WERI-Rb-1 (cell line): ENCODE measurements at regions not wholly inside any gene's neighbourhood (a gene's known extent, or its start where the extent isn't known, plus 50 kb on each side); places are given as distances from the start of the nearest gene placed in this dataset.

Experiments
- DNase-seq: peaks from one replicate; pipeline ENCODE4 v3.0.0-alpha.2; 2020
- H3K27ac ChIP-seq: fragments of 250-450 bp; sonication (Bioruptor Pico); 2 replicates; pipeline ENCODE4 v1.5.1; 2020; ENCODE audit warnings: mild to moderate bottlenecking, moderate library complexity
- H3K27me3 ChIP-seq: fragments of 250-450 bp; sonication (Bioruptor Pico); 2 replicates; pipeline ENCODE4 v1.5.1; 2021; ENCODE audit warnings: mild to moderate bottlenecking, low read depth, moderate library complexity; ENCODE audit not compliant: insufficient read depth, severe bottlenecking
- H3K36me3 ChIP-seq: fragments of 250-450 bp; sonication (Bioruptor Pico); 2 replicates; pipeline ENCODE4 v1.5.1; 2020; ENCODE audit warnings: mild to moderate bottlenecking, moderate library complexity
- H3K4me3 ChIP-seq: 2 replicates; pipeline ENCODE4 v1.5.1; 2011; ENCODE audit warnings: low read depth, mild to moderate bottlenecking, control low read depth, low read length
- H3K9me3 ChIP-seq: fragments of 250-450 bp; sonication (Bioruptor Pico); 2 replicates; pipeline ENCODE4 v1.5.1; 2021; ENCODE audit warnings: mild to moderate bottlenecking, moderate library complexity; ENCODE audit not compliant: severe bottlenecking
- TF ChIP-seq, protein P1 (sequence below): IDR thresholded peaks from 2 replicates; pipeline ENCODE4 v1.5.1; 2011; ENCODE audit warnings: low read depth, mild to moderate bottlenecking, control low read depth, inconsistent platforms, low read length

- TF ChIP-seq, protein P1, sequence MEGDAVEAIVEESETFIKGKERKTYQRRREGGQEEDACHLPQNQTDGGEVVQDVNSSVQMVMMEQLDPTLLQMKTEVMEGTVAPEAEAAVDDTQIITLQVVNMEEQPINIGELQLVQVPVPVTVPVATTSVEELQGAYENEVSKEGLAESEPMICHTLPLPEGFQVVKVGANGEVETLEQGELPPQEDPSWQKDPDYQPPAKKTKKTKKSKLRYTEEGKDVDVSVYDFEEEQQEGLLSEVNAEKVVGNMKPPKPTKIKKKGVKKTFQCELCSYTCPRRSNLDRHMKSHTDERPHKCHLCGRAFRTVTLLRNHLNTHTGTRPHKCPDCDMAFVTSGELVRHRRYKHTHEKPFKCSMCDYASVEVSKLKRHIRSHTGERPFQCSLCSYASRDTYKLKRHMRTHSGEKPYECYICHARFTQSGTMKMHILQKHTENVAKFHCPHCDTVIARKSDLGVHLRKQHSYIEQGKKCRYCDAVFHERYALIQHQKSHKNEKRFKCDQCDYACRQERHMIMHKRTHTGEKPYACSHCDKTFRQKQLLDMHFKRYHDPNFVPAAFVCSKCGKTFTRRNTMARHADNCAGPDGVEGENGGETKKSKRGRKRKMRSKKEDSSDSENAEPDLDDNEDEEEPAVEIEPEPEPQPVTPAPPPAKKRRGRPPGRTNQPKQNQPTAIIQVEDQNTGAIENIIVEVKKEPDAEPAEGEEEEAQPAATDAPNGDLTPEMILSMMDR = no peak
- Histone ChIP-seq H3K36me3 (no peaks in the 10 kb centered on the region), H3K9me3 (no peaks in the 10 kb centered on the region), H3K27me3 (no peaks in the 10 kb centered on the region), H3K27ac (no peak overlapping the region), H3K4me3 (no peak overlapping the region)
- no peak for DNase-seq
These were observed 167.2 kb upstream of the KCNMB2 start for GRCh38 chr3:178369006-178369405.

DNA sequence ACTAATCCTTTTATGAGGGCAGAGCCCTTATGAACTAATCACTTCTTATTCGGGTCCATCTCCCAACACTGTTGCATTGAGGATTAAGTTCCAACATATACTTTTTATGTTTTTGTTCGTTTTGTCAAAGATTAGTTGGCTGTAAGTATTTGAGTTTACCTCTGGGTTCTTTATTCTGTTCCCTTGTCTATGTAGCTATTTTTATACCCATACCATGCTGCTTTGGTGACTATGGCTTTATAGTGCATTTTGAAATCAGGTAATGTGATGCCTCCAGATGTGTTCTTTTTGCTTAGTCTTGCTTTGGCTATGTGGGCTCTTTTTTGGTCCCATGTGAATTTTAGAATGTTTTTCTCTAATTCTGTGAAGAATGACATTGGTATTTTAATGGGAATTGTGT, 166.4 kb upstream of the KCNMB2 start:
- no peak for DNase-seq
- TF ChIP-seq, protein P1 = no peak
- Histone ChIP-seq H3K27ac (no peak overlapping the region), H3K36me3 (no peaks in the 10 kb centered on the region), H3K9me3 (no peaks in the 10 kb centered on the region), H3K4me3 (no peak overlapping the region), H3K27me3 (no peaks in the 10 kb centered on the region)

GRCh38 chr3:178370387-178370786, 165.8 kb upstream of the KCNMB2 start:
- H3K4me3 ChIP-seq = no peak overlapping the region
- H3K27ac ChIP-seq = no peak overlapping the region
- no peaks in the 10 kb centered on the region for H3K9me3 ChIP-seq
- DNase-seq = no peak
- TF ChIP-seq, protein P1 = no peak
- H3K27me3 ChIP-seq = no peaks in the 10 kb centered on the region
- no peaks in the 10 kb centered on the region for H3K36me3 ChIP-seq

DNA sequence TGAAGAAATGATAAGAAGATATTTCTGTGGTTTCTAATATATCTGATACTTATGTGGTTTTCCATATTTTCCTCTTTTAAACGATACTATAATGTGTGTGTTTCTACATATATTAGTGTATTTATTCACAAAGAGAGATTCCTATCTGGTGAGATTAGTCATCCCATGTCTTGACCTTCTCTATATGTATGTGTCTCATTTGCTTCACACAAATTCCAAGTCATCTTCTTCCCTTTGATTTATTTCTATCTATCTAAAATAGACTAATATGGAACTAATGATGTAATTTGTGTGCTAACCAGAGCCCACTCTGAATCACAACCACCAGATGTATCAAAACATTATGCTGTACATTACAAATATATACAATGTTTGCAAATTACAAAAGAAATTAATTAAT, 154.7 kb upstream of the KCNMB2 start:
- Histone ChIP-seq H3K27me3 (no peaks in the 10 kb centered on the region), H3K9me3 (no peaks in the 10 kb centered on the region), H3K4me3 (no peak overlapping the region), H3K36me3 (no peaks in the 10 kb centered on the region), H3K27ac (no peak overlapping the region)
- DNase-seq = no peak
- TF ChIP-seq, protein P1 = no peak

GRCh38 chr3:178381971-178382448, 154.2 kb upstream of the KCNMB2 start:
- H3K36me3 ChIP-seq = no peaks in the 10 kb centered on the region
- H3K4me3 ChIP-seq = no peak overlapping the region
- H3K27ac ChIP-seq = no peak overlapping the region
- DNase-seq = no peak
- H3K9me3 ChIP-seq = no peaks in the 10 kb centered on the region
- no peaks in the 10 kb centered on the region for H3K27me3 ChIP-seq
- TF ChIP-seq, protein P1 = no peak

- no peaks in the 10 kb centered on the region for H3K9me3 ChIP-seq
- H3K27ac ChIP-seq = no peak overlapping the region
- no peak overlapping the region for H3K4me3 ChIP-seq
- no peak for DNase-seq
- TF ChIP-seq, protein P1 = no peak
- H3K36me3 ChIP-seq = no peaks in the 10 kb centered on the region
- H3K27me3 ChIP-seq = no peaks in the 10 kb centered on the region
These were observed 153.7 kb upstream of the KCNMB2 start for GRCh38 chr3:178382449-178383061.
